GM13976 (cell line): ENCODE measurements at regions not wholly inside any gene's neighbourhood (a gene's known extent, or its start where the extent isn't known, plus 50 kb on each side); places are given as distances from the start of the nearest gene placed in this dataset.

Experiments used
- DNase-seq: peaks from one replicate; pipeline ENCODE4 v3.0.0; 2012; ENCODE audit warnings: low spot score
- CTCF ChIP-seq: IDR thresholded peaks from 2 replicates; pipeline ENCODE4 v1.5.1; 2012; ENCODE audit warnings: borderline replicate concordance, mild to moderate bottlenecking; ENCODE audit not compliant: insufficient read depth; ENCODE audit errors: extremely low read depth, missing control alignments, control extremely low read depth
- in situ Hi-C: fragments of 300-500 bp; cut with MboI; formaldehyde crosslinking; loops from one replicate; pipeline ENCODE4 v1.12.0; 2022; ENCODE audit warnings: low sequenced_read_pairs, mixed read lengths, inconsistent platforms; ENCODE audit not compliant: unreplicated experiment

GRCh38 chr3:144363856-144364255, 392.2 kb downstream of the DIPK2A start:
- no peak for TF ChIP-seq CTCF
- DNase-seq, result no peak
- in situ Hi-C loops, result no loop called here

GRCh38 chr3:144364737-144365136, 393.1 kb downstream of the DIPK2A start:
- in situ Hi-C loops, result no loop called here
- DNase-seq, result no peak
- TF ChIP-seq CTCF, result no peak

- in situ Hi-C loops, result no loop called here
Measured at GRCh38 chr3:144369129-144369879, 397.7 kb downstream of the DIPK2A start.

GRCh38 chr3:144375088-144375487, 403.5 kb downstream of the DIPK2A start:
- in situ Hi-C loops, result no loop called here
- no peak for TF ChIP-seq CTCF
- DNase-seq, result no peak

More at GRCh38 chr3:144369129-144369879, 397.7 kb downstream of the DIPK2A start:
- no peak for DNase-seq
- TF ChIP-seq CTCF, result no peak

GRCh38 chr3:144380849-144381248, 409.2 kb downstream of the DIPK2A start:
- no peak for TF ChIP-seq CTCF
- in situ Hi-C loops, result no loop called here
- no peak for DNase-seq

- in situ Hi-C loops, result no loop called here
- DNase-seq, result no peak
- TF ChIP-seq CTCF, result no peak
Measured at GRCh38 chr3:144381607-144382006, 410.0 kb downstream of the DIPK2A start.
